ENCODE measurements at regions not wholly inside any gene's neighbourhood (a gene's known extent, or its start where the extent isn't known, plus 50 kb on each side); places are given as distances from the start of the nearest gene placed in this dataset.

GRCh38 chr6:27128311-27129094, 119.0 kb upstream of the PRSS16 start:
- Histone ChIP-seq H2BK5ac (ENCODE audit: low read depth, low read length, poor library complexity, severe bottlenecking) (no peak overlapping the region), H4K5ac (ENCODE audit: low read depth, low read length) (no peak overlapping the region), H3K14ac (replicated peaks; ENCODE audit: low read depth, low read length) (no peak overlapping the region), H3K9ac (ENCODE audit: low read depth, low read length) (no peak overlapping the region), H3K27ac (ENCODE audit: insufficient read depth, low read length) (peak overlapping the region; percentile 24; the same call in 1 of the 2 replicates), H3K4ac (ENCODE audit: low read depth, low read length) (peak overlapping the region; percentile 49; the same call in 1 of the 2 replicates), H2AFZ (replicated peaks; ENCODE audit: low read length, poor library complexity) (no peak overlapping the region), H3K4me3 (ENCODE audit: insufficient read depth, low read depth, low read length) (no peak overlapping the region), H3K18ac (ENCODE audit: low read depth, low read length) (no peak overlapping the region), H3K9me1 (ENCODE audit: insufficient read depth, low read length) (no peaks in the 10 kb centered on the region), H3K4me1 (ENCODE audit: control insufficient read depth, insufficient read depth, low read length) (peaks cover 2% of the 10 kb centered on the region; the same call in 1 of the 2 replicates), H2BK20ac (ENCODE audit: low read depth, low read length) (0 out of 2 replicates have a peak overlapping the region, but pooled peaks have one; percentile 17), H3K23ac (ENCODE audit: low read depth, low read length) (no peak overlapping the region), H2BK120ac (ENCODE audit: low read depth, low read length) (peak overlapping the region; percentile 8; the same call in 1 of the 2 replicates), H3K9me3 (ENCODE audit: control insufficient read depth, insufficient read depth, low read length) (no peaks in the 10 kb centered on the region), H2BK15ac (ENCODE audit: low read depth, low read length) (no peak overlapping the region; the same call in 2 of the 3 replicates), H3K79me1 (ENCODE audit: low read depth in 1 of 2, low read length in 2 of 2) (peaks cover 0 to 2% of the 10 kb centered on the region in 2 experiments; a peak in 1 of 4 replicates), H4K91ac (ENCODE audit: insufficient read depth, low read depth, low read length) (no peak overlapping the region; the same call in 1 of the 2 replicates), H3K27me3 (ENCODE audit: control insufficient read depth, insufficient read depth, low read length) (no peaks in the 10 kb centered on the region), H2AK9ac (replicated peaks; ENCODE audit: low read depth, low read length, poor library complexity) (no peak overlapping the region), H3K36me3 (ENCODE audit: control insufficient read depth, insufficient read depth, low read length) (no peaks in the 10 kb centered on the region), H3K56ac (ENCODE audit: extremely low read depth, insufficient read depth, low read length) (no peak overlapping the region), H4K20me1 (ENCODE audit: insufficient read depth, low read length) (peaks cover 5% of the 10 kb centered on the region; the same call in 1 of the 2 replicates), H2AK5ac (ENCODE audit: low read depth, low read length) (peak overlapping the region; percentile 65; the same call in 1 of the 2 replicates), H4K8ac (ENCODE audit: low read depth in 2 of 2, low read length in 2 of 2) (peak overlapping the region in 1 of 2 experiments; percentile 38; a peak in 1 of 4 replicates), H3K4me2 (ENCODE audit: low read depth, low read length) (no peak overlapping the region)
- no TSS peak for BruUV-seq (replicated peaks)
- WGBS, 2 experiments (ENCODE audit: extremely low coverage in 2 of 2, insufficient read length in 1 of 2) = no CpG with 5 or more reads among the region's 4 CpGs
- ATAC-seq (ENCODE audit: low read depth) = no peak
- in situ Hi-C loops (cut with MboI; ENCODE audit: low sequenced_read_pairs) = loop anchor here (25.0 kb wide), 2 partner anchors 841 to 941 kb away; a partner anchor contains a TSS
- CTCF ChIA-PET = interaction anchor here (0.7 kb wide), 1 partner anchor 22 kb away, joined by 3 read pairs; no protein-coding TSS in a partner anchor
- intact Hi-C loops (cut with micrococcal nuclease) = no loop called here
- POLR2A ChIA-PET (ENCODE audit: unreplicated experiment) = interaction anchor here (0.6 to 1.2 kb wide), 2 partner anchors 18 to 741 kb away, joined by 4 to 6 read pairs; a partner anchor contains a TSS
- dilution Hi-C loops (cut with HindIII; ENCODE audit: low sequenced_read_pairs, unreplicated experiment) = loop anchor here (25.0 kb wide), 1 partner anchor 759 kb away; a partner anchor contains a TSS
- no peak for DNase-seq
- no peak for TF ChIP-seq USF2 (IDR thresholded peaks at IDR 0.05; ENCODE audit: low read depth, low read length)
- TF ChIP-seq NFE2L2 (IDR thresholded peaks at IDR 0.05; ENCODE audit: low read depth, low read length) = no peak
- no peak for TF ChIP-seq BHLHE40 (IDR thresholded peaks at IDR 0.05; ENCODE audit: low read depth, low read length)
- no peak for TF ChIP-seq SMC3 (IDR thresholded peaks at IDR 0.05; ENCODE audit: low read depth, low read length)
- no peak for TF ChIP-seq MXI1 (IDR thresholded peaks at IDR 0.05; ENCODE audit: borderline replicate concordance, low read depth, low read length)
- TF ChIP-seq FOS (IDR thresholded peaks at IDR 0.05; ENCODE audit: low read depth, low read length) = no peak
- TF ChIP-seq CTCF (conservative IDR thresholded peaks at IDR 0.05; ENCODE audit: low read depth, low read length) = no peak
- TF ChIP-seq CEBPB (IDR thresholded peaks at IDR 0.05; ENCODE audit: low read depth, low read length) = no peak
- no peak for TF ChIP-seq CHD1 (IDR thresholded peaks at IDR 0.05; ENCODE audit: low read depth, low read length)
- TF ChIP-seq MAZ (IDR thresholded peaks at IDR 0.05; ENCODE audit: borderline replicate concordance, low read depth, low read length) = no peak
- no peak for TF ChIP-seq POLR2A (IDR thresholded peaks at IDR 0.05; ENCODE audit: low read depth, low read length)
- no peak for TF ChIP-seq RAD21 (IDR thresholded peaks at IDR 0.05; ENCODE audit: low read length)
- no peak for TF ChIP-seq ELK1 (IDR thresholded peaks at IDR 0.05; ENCODE audit: borderline replicate concordance, low read depth, low read length)
- TF ChIP-seq RFX5 (IDR thresholded peaks at IDR 0.05; ENCODE audit: low read depth, low read length) = no peak

Measured in IMR-90 (cell line).